ENCODE measurements at regions not wholly inside any gene's neighbourhood (a gene's known extent, or its start where the extent isn't known, plus 50 kb on each side); places are given as distances from the start of the nearest gene placed in this dataset.

- TF ChIP-seq CTCF (optimal IDR thresholded peaks at IDR 0.05 in 1 of 3, IDR thresholded peaks at IDR 0.05 in 1 of 3, conservative IDR thresholded peaks at IDR 0.05 in 1 of 3; ENCODE audit: extremely low read depth in 1 of 3, insufficient read depth in 2 of 3, low read length in 3 of 3) (no peak), EZH2 (IDR thresholded peaks at IDR 0.05; ENCODE audit: low read length) (no peak)
Observed at GRCh38 chr5:5741418-5741817, 318.9 kb downstream of the ICE1 start.

Data from keratinocyte (primary cell).